Endodermal cell (in vitro differentiated cells): ENCODE measurements at regions not wholly inside any gene's neighbourhood (a gene's known extent, or its start where the extent isn't known, plus 50 kb on each side); places are given as distances from the start of the nearest gene placed in this dataset.

Source experiments
- DNase-seq: peaks from one replicate; pipeline ENCODE4 v3.0.0-alpha.2; 2017
- H3K27ac ChIP-seq: 2 replicates; pipeline ENCODE4 v1.5.1; 2013; ENCODE audit warnings: mild to moderate bottlenecking, low read depth, low read length, moderate library complexity
- H3K27me3 ChIP-seq: 2 replicates; pipeline ENCODE4 v1.6.1; 2013; ENCODE audit warnings: mild to moderate bottlenecking, low read length, moderate library complexity; ENCODE audit not compliant: insufficient read depth, control insufficient read depth, poor library complexity, severe bottlenecking
- H3K36me3 ChIP-seq: 2 replicates; pipeline ENCODE4 v1.7.0; 2013; ENCODE audit warnings: mild to moderate bottlenecking, low read length, moderate library complexity; ENCODE audit not compliant: control insufficient read depth, insufficient read depth
- H3K4me1 ChIP-seq: one replicate; pipeline ENCODE4 v1.7.0; 2013; ENCODE audit warnings: low read length; ENCODE audit not compliant: control insufficient read depth, insufficient read depth
- H3K4me3 ChIP-seq: 2 replicates; pipeline ENCODE4 v1.5.1; 2013; ENCODE audit warnings: mild to moderate bottlenecking, low read length, moderate library complexity
- H3K9ac ChIP-seq: 2 replicates; pipeline ENCODE4 v1.6.1; 2013; ENCODE audit warnings: mild to moderate bottlenecking, low read length, moderate library complexity; ENCODE audit not compliant: poor library complexity, severe bottlenecking; ENCODE audit errors: extremely low read depth
- H3K9me3 ChIP-seq: 2 replicates; pipeline ENCODE4 v1.6.1; 2013; ENCODE audit warnings: mild to moderate bottlenecking, low read length, moderate library complexity; ENCODE audit not compliant: control insufficient read depth
- H3K27ac Mint-ChIP-seq: 2 replicates; pipeline ENCODE4 v1.8.0; 2020; ENCODE audit warnings: mixed read lengths
- H3K27me3 Mint-ChIP-seq: 2 replicates; pipeline ENCODE4 v1.8.0; 2021; ENCODE audit warnings: mild to moderate bottlenecking, mixed read lengths; ENCODE audit not compliant: insufficient read depth
- H3K36me3 Mint-ChIP-seq: 2 replicates; pipeline ENCODE4 v1.8.0; 2020; ENCODE audit warnings: low read depth, mixed read lengths
- H3K4me1 Mint-ChIP-seq: 2 replicates; pipeline ENCODE4 v1.8.0; 2020; ENCODE audit warnings: mixed read lengths
- H3K4me3 Mint-ChIP-seq: 2 replicates; pipeline ENCODE4 v1.8.0; 2020; ENCODE audit warnings: mild to moderate bottlenecking, moderate library complexity, mixed read lengths
- H3K9me3 Mint-ChIP-seq: 2 replicates; pipeline ENCODE4 v1.8.0; 2020; ENCODE audit warnings: mild to moderate bottlenecking, mixed read lengths
- WGBS, 2 experiments: methylation state at CpG; one replicate each; pipeline versions ENCODE4 v1.1.5 to v1.1.7; 2013; ENCODE audit warnings: missing lambda C conversion rate in 2 of 2, mixed read lengths in 1 of 2; ENCODE audit not compliant: insufficient coverage in 1 of 2, insufficient read length in 1 of 2; 5-methylcytosine and 5-hydroxymethylcytosine counted together
- TF ChIP-seq, protein P1 (sequence below): fragments of 200-600 bp; sonication (generic); conservative IDR thresholded peaks from 2 replicates; pipeline ENCODE4 v1.5.0; 2021; ENCODE audit warnings: antibody characterized with exemption, mild to moderate bottlenecking

DNA sequence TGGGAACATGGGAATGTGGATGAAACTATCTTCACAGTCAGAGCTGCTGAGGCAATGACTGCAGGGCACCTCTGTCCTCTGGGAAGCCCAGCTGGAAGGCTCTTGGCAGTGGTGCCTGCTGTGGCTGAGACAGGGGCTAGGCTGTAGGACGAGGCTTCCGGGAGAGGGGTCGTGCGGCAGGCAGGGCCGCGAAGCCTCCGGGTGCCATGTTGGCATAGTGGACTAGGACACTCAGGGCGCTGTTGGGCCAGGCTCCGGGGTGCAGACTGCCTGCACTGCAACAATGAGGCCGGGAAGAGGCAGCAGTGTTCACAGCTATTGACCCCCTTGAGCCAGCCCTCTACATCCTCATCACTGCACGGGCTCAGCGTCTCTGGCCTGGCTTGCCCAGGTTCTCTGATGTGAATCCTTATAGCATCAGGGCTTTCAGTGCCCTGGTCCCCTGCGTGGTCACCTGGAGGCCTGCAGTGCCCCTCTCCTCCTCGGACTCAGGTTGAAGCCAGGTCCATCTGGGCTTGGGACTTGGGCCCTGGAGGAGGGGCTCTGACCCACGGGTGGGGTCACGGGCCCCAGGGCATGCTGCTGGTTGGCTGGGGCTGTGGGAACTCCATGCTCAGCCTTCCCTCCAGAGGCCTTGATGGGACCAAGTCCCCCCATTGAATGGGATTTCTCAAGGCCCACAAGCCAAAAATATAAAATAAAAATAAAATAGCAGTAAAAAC is 91.6 kb downstream of the TNFRSF13B start:
- H3K4me3 ChIP-seq, result no peak overlapping the region
- no peaks in the 10 kb centered on the region for H3K4me1 Mint-ChIP-seq
- no peaks in the 10 kb centered on the region for H3K36me3 Mint-ChIP-seq
- TF ChIP-seq, protein P1, sequence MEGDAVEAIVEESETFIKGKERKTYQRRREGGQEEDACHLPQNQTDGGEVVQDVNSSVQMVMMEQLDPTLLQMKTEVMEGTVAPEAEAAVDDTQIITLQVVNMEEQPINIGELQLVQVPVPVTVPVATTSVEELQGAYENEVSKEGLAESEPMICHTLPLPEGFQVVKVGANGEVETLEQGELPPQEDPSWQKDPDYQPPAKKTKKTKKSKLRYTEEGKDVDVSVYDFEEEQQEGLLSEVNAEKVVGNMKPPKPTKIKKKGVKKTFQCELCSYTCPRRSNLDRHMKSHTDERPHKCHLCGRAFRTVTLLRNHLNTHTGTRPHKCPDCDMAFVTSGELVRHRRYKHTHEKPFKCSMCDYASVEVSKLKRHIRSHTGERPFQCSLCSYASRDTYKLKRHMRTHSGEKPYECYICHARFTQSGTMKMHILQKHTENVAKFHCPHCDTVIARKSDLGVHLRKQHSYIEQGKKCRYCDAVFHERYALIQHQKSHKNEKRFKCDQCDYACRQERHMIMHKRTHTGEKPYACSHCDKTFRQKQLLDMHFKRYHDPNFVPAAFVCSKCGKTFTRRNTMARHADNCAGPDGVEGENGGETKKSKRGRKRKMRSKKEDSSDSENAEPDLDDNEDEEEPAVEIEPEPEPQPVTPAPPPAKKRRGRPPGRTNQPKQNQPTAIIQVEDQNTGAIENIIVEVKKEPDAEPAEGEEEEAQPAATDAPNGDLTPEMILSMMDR, result no peak
- no peaks in the 10 kb centered on the region for H3K27me3 ChIP-seq
- no peak overlapping the region for H3K9ac ChIP-seq
- DNase-seq, result peak; percentile 47
- H3K4me1 ChIP-seq, result no peaks in the 10 kb centered on the region
- H3K9me3 Mint-ChIP-seq, result peaks cover 9% of the 10 kb centered on the region
- no peak overlapping the region for H3K4me3 Mint-ChIP-seq
- H3K9me3 ChIP-seq, result peaks cover 9% of the 10 kb centered on the region
- H3K36me3 ChIP-seq, result no peaks in the 10 kb centered on the region
- no peaks in the 10 kb centered on the region for H3K27me3 Mint-ChIP-seq
- WGBS, 2 experiments, result 94 to 100% methylated on average over 1 to 15 of the region's 16 CpGs
- no peak overlapping the region for H3K27ac ChIP-seq
- no peak overlapping the region for H3K27ac Mint-ChIP-seq

DNA sequence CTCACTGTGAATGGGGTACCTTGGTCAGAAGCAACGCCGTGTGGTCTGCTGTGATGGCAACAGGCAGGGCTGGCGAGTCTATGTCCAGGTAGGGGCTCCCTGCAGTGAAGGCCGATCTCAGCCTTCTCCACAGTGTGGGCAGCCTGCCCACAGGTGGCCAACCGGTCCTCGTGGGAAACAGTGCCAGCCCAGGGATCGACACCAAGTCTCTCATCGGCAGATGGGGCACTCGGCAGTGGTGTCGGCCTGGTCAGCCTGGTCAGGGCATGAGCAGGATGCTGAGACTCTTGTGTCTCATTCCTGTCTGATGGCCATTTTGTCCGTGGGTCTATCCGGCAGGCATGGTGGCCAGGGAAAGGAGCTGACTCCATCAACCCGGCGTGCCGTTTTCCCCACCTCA is 92.2 kb downstream of the TNFRSF13B start:
- Histone ChIP-seq H3K4me3 (no peak overlapping the region), H3K9me3 (peaks cover 9% of the 10 kb centered on the region), H3K27ac (no peak overlapping the region), H3K9ac (no peak overlapping the region), H3K4me1 (no peaks in the 10 kb centered on the region), H3K36me3 (no peaks in the 10 kb centered on the region), H3K27me3 (no peaks in the 10 kb centered on the region)
- Mint-ChIP-seq H3K27me3 (no peaks in the 10 kb centered on the region), H3K4me1 (no peaks in the 10 kb centered on the region), H3K9me3 (peaks cover 9% of the 10 kb centered on the region), H3K27ac (no peak overlapping the region), H3K36me3 (no peaks in the 10 kb centered on the region), H3K4me3 (no peak overlapping the region)
- TF ChIP-seq, protein P1, result no peak
- WGBS, 2 experiments, result 93 to 96% methylated on average over 12 to 15 of the region's 15 CpGs
- DNase-seq, result peak; percentile 30

DNA sequence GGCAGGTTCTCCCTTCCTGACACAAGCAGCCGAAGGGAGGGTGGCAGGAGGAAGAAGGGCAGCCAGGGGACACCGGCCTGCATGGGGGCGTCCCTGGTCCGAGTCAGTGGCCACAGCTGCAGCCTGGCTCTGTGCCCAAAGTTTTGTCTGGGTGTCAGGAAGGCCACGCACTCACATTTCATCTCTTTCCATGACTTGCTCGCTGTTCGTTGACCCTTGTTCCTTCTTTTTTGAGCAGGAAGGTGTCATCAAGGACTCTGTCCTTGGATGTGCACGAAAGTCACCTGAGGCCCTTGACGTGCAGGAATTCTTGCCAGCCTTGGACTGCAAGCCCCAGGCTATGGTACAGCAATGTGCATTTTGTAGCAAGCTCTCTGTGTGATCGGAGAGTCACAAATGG is 93.3 kb downstream of the TNFRSF13B start:
- Histone ChIP-seq H3K9ac (no peak overlapping the region), H3K36me3 (no peaks in the 10 kb centered on the region), H3K27me3 (no peaks in the 10 kb centered on the region), H3K27ac (no peak overlapping the region), H3K4me1 (no peaks in the 10 kb centered on the region), H3K9me3 (peaks cover 9% of the 10 kb centered on the region), H3K4me3 (no peak overlapping the region)
- no peaks in the 10 kb centered on the region for H3K27me3 Mint-ChIP-seq
- no peaks in the 10 kb centered on the region for H3K4me1 Mint-ChIP-seq
- DNase-seq, result no peak
- H3K4me3 Mint-ChIP-seq, result no peak overlapping the region
- no peak overlapping the region for H3K27ac Mint-ChIP-seq
- WGBS, 2 experiments, result 92 to 93% methylated on average over 7 to 10 of the region's 10 CpGs
- no peaks in the 10 kb centered on the region for H3K36me3 Mint-ChIP-seq
- H3K9me3 Mint-ChIP-seq, result peaks cover 9% of the 10 kb centered on the region
- TF ChIP-seq, protein P1, result no peak
